ENCODE measurements at regions not wholly inside any gene's neighbourhood (a gene's known extent, or its start where the extent isn't known, plus 50 kb on each side); places are given as distances from the start of the nearest gene placed in this dataset.

GRCh38 chrX:78534221-78534620 is 124.9 kb downstream of the RTL3 start:
- intact Hi-C loops (cut with micrococcal nuclease) = no loop called here
- H3K79me2 ChIP-seq (ENCODE audit: control insufficient read depth, insufficient read depth, low read length) = no peaks in the 10 kb centered on the region
- BruUV-seq (replicated peaks) = no TSS peak
- no peak overlapping the region for H3K9ac ChIP-seq (ENCODE audit: insufficient read depth in 1 of 2, low read depth in 2 of 2, low read length in 2 of 2)
- H4K20me1 ChIP-seq (replicated peaks; ENCODE audit: control insufficient read depth, insufficient read depth, low read length) = no peaks in the 10 kb centered on the region
- no peaks in the 10 kb centered on the region for H3K36me3 ChIP-seq (ENCODE audit: control insufficient read depth, insufficient read depth, low read length)
- no peak for ATAC-seq
- ChIA-PET POLR2A (no interaction called here), CTCF (ENCODE audit: low intra/inter-chr PET ratio) (no interaction called here)
- no peak overlapping the region for H3K27ac ChIP-seq (ENCODE audit: extremely low read depth, low read depth, low read length)
- 0% methylated on average over 2 of the region's 2 CpGs for WGBS (ENCODE audit: insufficient coverage, low coverage, missing lambda C conversion rate)
- H2AFZ ChIP-seq (ENCODE audit: low read depth, low read length) = no peak overlapping the region
- no peak for DNase-seq (ENCODE audit: extremely low read depth in 1 of 4, low spot score in 3 of 4)
- no peak overlapping the region for H3K4me2 ChIP-seq (ENCODE audit: insufficient read depth, low read length)
- no peaks in the 10 kb centered on the region for H3K4me1 ChIP-seq (replicated peaks in 1 of 2; ENCODE audit: control insufficient read depth in 2 of 2, insufficient read depth in 2 of 2, low read length in 2 of 2)
- H3K9me3 ChIP-seq (replicated peaks; ENCODE audit: control insufficient read depth, insufficient read depth, low read depth, low read length) = no peaks in the 10 kb centered on the region
- no peak overlapping the region for H3K4me3 ChIP-seq
- in situ Hi-C loops (cut with MboI) = no loop called here
- H3K27me3 ChIP-seq (ENCODE audit: control insufficient read depth in 2 of 2, insufficient read depth in 2 of 2, low read length in 2 of 2) = no peaks in the 10 kb centered on the region
- FAIRE-seq = no peak
- no peak for TF ChIP-seq CREB3L1 (IDR thresholded peaks at IDR 0.05; ENCODE audit: borderline replicate concordance, low read depth)
- TF ChIP-seq HMGXB4 (CRISPR knock-in tag; IDR thresholded peaks at IDR 0.05) = no peak
- no peak for TF ChIP-seq ZNF263 (CRISPR knock-in tag; IDR thresholded peaks at IDR 0.05; ENCODE audit: borderline replicate concordance)
- TF ChIP-seq ESRRA (IDR thresholded peaks at IDR 0.05; ENCODE audit: borderline replicate concordance, low read depth) = no peak
- H3K9me1 ChIP-seq (ENCODE audit: control insufficient read depth, insufficient read depth, low read length) = no peaks in the 10 kb centered on the region

All from K562 (cell line).